Activated CD8-positive, alpha-beta memory T cell treated with anti-CD3 and anti-CD28 coated beads for 48 hours (primary cell): ENCODE measurements at regions not wholly inside any gene's neighbourhood (a gene's known extent, or its start where the extent isn't known, plus 50 kb on each side); places are given as distances from the start of the nearest gene placed in this dataset.
"Not testable (repeated sequence)": the region's sequence is repeated elsewhere in the genome, so short reads cannot be mapped to it uniquely, and the experiment has no call there.

Experiments
- DNase-seq, 3 experiments: peaks; one replicate each; pipeline ENCODE4 v3.0.0-alpha.2; 2020; ENCODE audit warnings: low read depth in 2 of 3, low spot score in 2 of 3

- DNase-seq = no peak
These were observed 558.5 kb upstream of the VRK2 start for GRCh38 chr2:57488061-57488460.

GRCh38 chr2:57490741-57491140, 555.9 kb upstream of the VRK2 start:
- DNase-seq = no peak

DNA sequence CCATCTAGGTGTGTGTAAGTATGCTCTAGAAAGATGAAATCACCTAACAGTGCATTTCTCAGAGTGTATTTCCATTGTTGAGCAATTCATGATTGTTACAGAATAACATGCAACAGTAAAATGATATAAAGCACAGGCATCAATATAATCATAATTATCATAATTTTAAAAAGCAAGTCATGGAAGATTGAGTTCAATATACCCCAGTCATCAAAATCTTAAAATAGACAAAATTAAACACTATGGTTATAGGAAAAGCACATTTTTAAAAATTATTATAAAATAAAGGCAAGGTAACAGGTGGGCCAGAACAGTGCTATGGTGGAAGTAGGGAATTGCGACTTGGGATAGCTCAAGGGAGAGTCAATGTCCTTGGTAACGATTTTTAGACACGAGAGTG, 555.4 kb upstream of the VRK2 start:
- DNase-seq = no peak

DNA sequence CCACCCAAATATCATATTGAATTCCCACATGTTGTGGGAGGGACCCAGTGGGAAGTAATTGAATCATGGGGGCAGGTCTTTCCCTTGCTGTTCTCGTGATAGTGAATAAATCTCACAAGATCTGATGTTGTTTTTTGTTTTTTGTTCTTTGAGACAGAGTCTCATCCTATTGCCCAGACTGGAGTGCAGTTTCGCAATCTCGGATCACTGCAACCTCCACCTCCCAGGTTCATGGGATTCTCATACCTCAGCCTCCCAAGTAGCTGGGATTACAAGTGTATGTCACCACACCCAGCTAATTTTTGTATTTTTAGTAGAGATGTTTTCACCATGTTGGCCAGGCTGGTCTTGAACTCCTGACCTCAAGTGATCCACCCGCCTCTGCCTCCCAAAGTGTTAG, 552.6 kb upstream of the VRK2 start:
- not testable (repeated sequence) for DNase-seq

DNA sequence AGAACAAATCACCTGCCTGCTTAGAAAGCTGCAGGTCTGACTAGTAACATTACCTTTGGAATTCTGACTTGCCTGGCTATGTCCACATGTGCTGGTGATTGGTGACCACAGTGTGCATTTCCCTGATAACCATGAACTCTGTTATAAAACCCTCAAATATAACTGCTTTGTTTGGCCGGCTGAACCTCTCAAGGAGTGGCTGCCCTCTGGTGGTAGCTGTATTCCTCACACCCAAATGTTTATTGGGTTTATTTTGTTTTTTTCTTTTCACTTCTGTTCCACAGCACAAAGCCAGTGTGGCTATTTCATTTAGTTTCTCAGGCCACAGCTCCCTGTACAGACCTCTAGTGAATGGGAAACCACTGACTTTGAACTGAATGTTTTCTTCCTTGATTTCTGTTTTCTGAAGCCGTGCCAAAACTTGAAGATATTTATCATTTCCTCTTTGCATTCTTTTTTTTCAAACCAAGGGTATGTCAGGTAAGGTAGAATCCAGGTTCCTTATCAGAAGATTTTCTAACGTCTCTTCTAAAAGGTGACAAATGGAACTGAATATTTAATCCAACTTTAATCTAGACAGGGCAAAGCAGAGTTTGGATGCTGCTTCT, 549.0 kb upstream of the VRK2 start:
- DNase-seq = peak in 1 of 3 experiments; percentile 0

- DNase-seq = no peak
These were observed 541.8 kb upstream of the VRK2 start for GRCh38 chr2:57504787-57505186.

GRCh38 chr2:57509189-57509588, 537.4 kb upstream of the VRK2 start:
- DNase-seq = no peak

DNA sequence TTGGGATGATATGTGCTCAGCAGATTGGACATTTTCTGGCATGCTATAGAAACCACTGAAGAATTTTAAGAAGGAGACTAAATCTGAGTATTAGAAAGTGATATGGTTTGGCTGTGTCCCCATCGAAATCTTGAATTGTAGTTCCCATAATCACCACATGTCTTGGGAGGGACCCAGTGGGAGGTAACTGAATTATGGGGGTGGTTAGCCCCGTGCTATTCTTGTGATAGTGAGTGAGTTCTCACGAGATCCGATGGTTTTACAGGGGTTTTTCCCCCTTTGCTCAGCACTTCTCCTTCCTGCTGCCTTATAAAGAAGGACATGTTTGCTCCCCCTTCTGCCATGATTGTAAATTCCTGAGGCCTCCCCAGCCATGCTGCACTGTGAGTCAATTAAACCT, 535.9 kb upstream of the VRK2 start:
- DNase-seq = no peak

GRCh38 chr2:57515366-57515765, 531.2 kb upstream of the VRK2 start:
- no peak for DNase-seq

- no peak for DNase-seq
These were observed 529.8 kb upstream of the VRK2 start for GRCh38 chr2:57516698-57517340.

DNA sequence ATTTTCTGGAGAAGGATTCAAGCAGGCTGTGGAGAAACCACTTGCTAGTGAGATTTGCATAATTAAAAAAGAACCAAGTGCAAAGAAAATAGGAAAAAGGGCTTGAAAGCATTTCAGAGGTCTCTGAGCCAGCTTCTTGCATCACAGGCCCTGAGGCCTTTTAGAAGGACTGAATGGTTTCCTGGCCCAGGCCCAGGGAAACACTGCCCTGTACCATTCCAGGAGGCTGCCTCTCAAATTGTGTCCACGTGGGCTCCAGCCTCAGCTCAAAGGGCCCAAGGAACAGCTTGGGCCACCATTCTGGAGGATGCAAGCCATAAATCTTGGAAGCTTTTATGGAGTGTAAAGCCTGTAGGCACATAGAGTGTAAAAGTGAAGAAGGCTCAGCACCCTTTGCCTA, 523.3 kb upstream of the VRK2 start:
- DNase-seq = no peak

GRCh38 chr2:57527685-57528084, 518.9 kb upstream of the VRK2 start:
- DNase-seq = no peak

DNA sequence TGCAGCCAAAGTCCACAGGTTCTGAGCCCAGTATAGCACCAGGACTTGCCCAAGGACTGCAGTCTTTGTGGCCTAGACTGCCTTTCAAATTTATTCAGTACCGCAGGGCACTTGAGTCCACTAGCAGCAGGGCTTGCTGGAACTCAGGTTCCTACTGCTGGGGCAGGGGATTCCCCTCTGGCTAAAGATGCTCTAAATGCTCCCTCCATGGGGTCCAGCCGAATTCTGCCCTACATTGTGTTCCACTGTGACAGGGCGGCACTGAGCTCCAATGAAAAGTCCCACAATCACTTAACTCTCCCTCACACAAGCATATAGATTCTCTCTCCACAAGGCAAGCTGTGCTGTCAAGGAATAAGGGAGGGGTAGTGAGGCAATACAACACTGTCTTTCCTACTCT, 518.1 kb upstream of the VRK2 start:
- no peak for DNase-seq

- DNase-seq = no peak
These were observed 512.2 kb upstream of the VRK2 start for GRCh38 chr2:57534358-57534757.

- DNase-seq = no peak
These were observed 509.9 kb upstream of the VRK2 start for GRCh38 chr2:57536535-57537231.

- DNase-seq = no peak
These were observed 506.8 kb upstream of the VRK2 start for GRCh38 chr2:57539761-57540160.

- DNase-seq = no peak
These were observed 504.5 kb upstream of the VRK2 start for GRCh38 chr2:57542081-57542480.

DNA sequence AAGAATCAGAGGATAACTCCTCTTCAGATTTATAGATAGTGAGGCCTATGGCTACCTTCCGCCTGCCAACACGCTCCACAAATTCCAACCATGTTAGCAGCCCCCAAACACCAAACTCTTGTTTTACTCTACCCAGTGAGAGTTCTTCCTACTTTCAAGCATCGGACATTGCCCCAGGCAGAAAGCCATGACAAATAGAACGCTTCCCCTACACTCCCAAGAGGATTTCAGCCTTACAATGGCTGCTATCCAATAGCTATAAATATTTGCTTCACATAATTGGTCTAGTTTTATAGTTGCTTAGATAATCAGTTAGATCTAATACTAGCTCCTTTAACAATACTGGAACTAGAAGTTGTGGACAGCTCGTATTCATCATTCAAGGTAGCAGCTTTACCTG, 503.4 kb upstream of the VRK2 start:
- no peak for DNase-seq

GRCh38 chr2:57544624-57545023, 502.0 kb upstream of the VRK2 start:
- DNase-seq = no peak

- no peak for DNase-seq
These were observed 500.1 kb upstream of the VRK2 start for GRCh38 chr2:57546478-57546877.

- DNase-seq = no peak
These were observed 496.9 kb upstream of the VRK2 start for GRCh38 chr2:57549642-57550102.

- no peak for DNase-seq
These were observed 495.7 kb upstream of the VRK2 start for GRCh38 chr2:57550912-57551311.

- no peak for DNase-seq
These were observed 493.7 kb upstream of the VRK2 start for GRCh38 chr2:57552885-57553284.
